CD4-positive, alpha-beta memory T cell (primary cell): ENCODE measurements at regions not wholly inside any gene's neighbourhood (a gene's known extent, or its start where the extent isn't known, plus 50 kb on each side); places are given as distances from the start of the nearest gene placed in this dataset.
A peak's percentile ranks its signal among the peaks of the same experiment; 100 is the strongest.

Experiments
- CTCF ChIA-PET: fragments of 350-600 bp; sonication (Branson Sonifier 250); formaldehyde crosslinking; loops from one replicate; lab custom pipeline; 2021; ENCODE audit warnings: inconsistent platforms; ENCODE audit not compliant: partially characterized antibody; lab: Charles Lee
- POLR2A ChIA-PET: fragments of 350-600 bp; sonication (Branson Sonifier 250); formaldehyde crosslinking; loops from one replicate; lab custom pipeline; 2021; ENCODE audit not compliant: partially characterized antibody; lab: Charles Lee
- DNase-seq, 5 donors: peaks; one replicate each; pipeline versions ENCODE4 v3.0.0 to v3.0.0-alpha.2; 2020 to 2022; ENCODE audit warnings: mixed read lengths in 1 of 5
- H3K27ac ChIP-seq: one replicate; pipeline ENCODE4 v1.7.0; 2013; ENCODE audit warnings: low read depth, low read length
- H3K27me3 ChIP-seq: 2 replicates; pipeline ENCODE4 v1.7.0; 2013; ENCODE audit warnings: mild to moderate bottlenecking, low read length, moderate library complexity; ENCODE audit not compliant: insufficient read depth
- H3K36me3 ChIP-seq: 2 replicates; pipeline ENCODE4 v1.7.0; 2013; ENCODE audit warnings: mild to moderate bottlenecking, low read length, moderate library complexity; ENCODE audit not compliant: insufficient read depth
- H3K4me1 ChIP-seq: 2 replicates; pipeline ENCODE4 v1.7.0; 2013; ENCODE audit warnings: mild to moderate bottlenecking, low read length, moderate library complexity; ENCODE audit not compliant: insufficient read depth
- H3K4me3 ChIP-seq, 2 donors: one replicate each; pipeline ENCODE4 v1.7.0; 2013; ENCODE audit warnings: low read length in 2 of 2, mild to moderate bottlenecking in 1 of 2
- H3K9me3 ChIP-seq, 2 donors: one replicate each; pipeline ENCODE4 v1.7.0; 2013; ENCODE audit warnings: low read length in 2 of 2, control low read depth in 1 of 2; ENCODE audit not compliant: control insufficient read depth in 1 of 2
- H3K27ac Mint-ChIP-seq, 7 donors: one replicate each; pipeline ENCODE4 v1.8.0; 2020 to 2021; ENCODE audit warnings: mixed read lengths in 7 of 7, mild to moderate bottlenecking in 6 of 7, inconsistent platforms in 3 of 7, moderate library complexity in 3 of 7
- H3K27me3 Mint-ChIP-seq, 2 donors: one replicate each; pipeline ENCODE4 v1.8.0; 2020 to 2021; ENCODE audit warnings: mixed read lengths in 2 of 2
- H3K36me3 Mint-ChIP-seq, 2 donors: one replicate each; pipeline ENCODE4 v1.8.0; 2020 to 2021; ENCODE audit warnings: mixed read lengths in 2 of 2, inconsistent platforms in 1 of 2, mild to moderate bottlenecking in 1 of 2
- H3K4me1 Mint-ChIP-seq, 4 donors: one replicate each; pipeline ENCODE4 v1.8.0; 2020 to 2021; ENCODE audit warnings: mixed read lengths in 4 of 4, mild to moderate bottlenecking in 1 of 4
- H3K4me3 Mint-ChIP-seq, 8 donors: one replicate each; pipeline ENCODE4 v1.8.0; 2020 to 2021; ENCODE audit warnings: mixed read lengths in 8 of 8, mild to moderate bottlenecking in 7 of 8, moderate library complexity in 6 of 8, inconsistent platforms in 3 of 8
- H3K9me3 Mint-ChIP-seq, 8 donors: one replicate each; pipeline ENCODE4 v1.8.0; 2020 to 2021; ENCODE audit warnings: mixed read lengths in 8 of 8, mild to moderate bottlenecking in 5 of 8, inconsistent platforms in 3 of 8, moderate library complexity in 1 of 8
- intact Hi-C: fragments of 100-400 bp; cut with micrococcal nuclease; formaldehyde crosslinking; loops from one replicate; pipeline ENCODE4 v1.15.1; 2023

GRCh38 chr2:48900321-48901014 is 144.9 kb upstream of the LHCGR start:
- intact Hi-C loops = no loop called here
- POLR2A ChIA-PET = no interaction called here
- Mint-ChIP-seq H3K4me3 (peak overlapping the region in 1 of 8 donors; percentile 45), H3K27me3 (peaks cover 0 to 1% of the 10 kb centered on the region in 2 donors), H3K27ac (no peak overlapping the region), H3K36me3 (no peaks in the 10 kb centered on the region), H3K9me3 (peaks cover 0 to 4% (median 0%) of the 10 kb centered on the region in 8 donors), H3K4me1 (no peaks in the 10 kb centered on the region)
- no peaks in the 10 kb centered on the region for H3K9me3 ChIP-seq
- H3K27me3 ChIP-seq = no peaks in the 10 kb centered on the region
- CTCF ChIA-PET = no interaction called here
- no peak overlapping the region for H3K4me3 ChIP-seq
- no peaks in the 10 kb centered on the region for H3K4me1 ChIP-seq
- DNase-seq = no peak
- H3K27ac ChIP-seq = no peak overlapping the region
- H3K36me3 ChIP-seq = no peaks in the 10 kb centered on the region

- Mint-ChIP-seq H3K27ac (no peak overlapping the region), H3K4me1 (no peaks in the 10 kb centered on the region), H3K36me3 (no peaks in the 10 kb centered on the region), H3K9me3 (peaks cover 0 to 4% (median 0%) of the 10 kb centered on the region in 8 donors), H3K27me3 (no peaks in the 10 kb centered on the region), H3K4me3 (no peak overlapping the region)
- no peaks in the 10 kb centered on the region for H3K27me3 ChIP-seq
- intact Hi-C loops = no loop called here
- H3K9me3 ChIP-seq = no peaks in the 10 kb centered on the region
- no peaks in the 10 kb centered on the region for H3K4me1 ChIP-seq
- no peak overlapping the region for H3K27ac ChIP-seq
- POLR2A ChIA-PET = no interaction called here
- DNase-seq = no peak
- CTCF ChIA-PET = no interaction called here
- no peak overlapping the region for H3K4me3 ChIP-seq
- H3K36me3 ChIP-seq = no peaks in the 10 kb centered on the region
These were observed 141.3 kb upstream of the LHCGR start for GRCh38 chr2:48896870-48897269.

GRCh38 chr2:48890454-48891131 is 135.1 kb upstream of the LHCGR start:
- Histone ChIP-seq H3K27ac (no peak overlapping the region), H3K4me1 (no peaks in the 10 kb centered on the region), H3K9me3 (no peaks in the 10 kb centered on the region), H3K36me3 (no peaks in the 10 kb centered on the region), H3K4me3 (no peak overlapping the region), H3K27me3 (no peaks in the 10 kb centered on the region)
- Mint-ChIP-seq H3K27ac (no peak overlapping the region), H3K27me3 (no peaks in the 10 kb centered on the region), H3K9me3 (peaks cover 0 to 4% (median 0%) of the 10 kb centered on the region in 8 donors), H3K4me1 (no peaks in the 10 kb centered on the region), H3K4me3 (no peak overlapping the region), H3K36me3 (no peaks in the 10 kb centered on the region)
- ChIA-PET POLR2A (no interaction called here), CTCF (no interaction called here)
- intact Hi-C loops = no loop called here
- no peak for DNase-seq

- Histone ChIP-seq H3K27ac (no peak overlapping the region), H3K27me3 (no peaks in the 10 kb centered on the region), H3K4me3 (no peak overlapping the region), H3K36me3 (no peaks in the 10 kb centered on the region), H3K9me3 (no peaks in the 10 kb centered on the region), H3K4me1 (no peaks in the 10 kb centered on the region)
- no peak for DNase-seq
- H3K36me3 Mint-ChIP-seq = no peaks in the 10 kb centered on the region
- no peak overlapping the region for H3K27ac Mint-ChIP-seq
- H3K27me3 Mint-ChIP-seq = no peaks in the 10 kb centered on the region
- no peak overlapping the region for H3K4me3 Mint-ChIP-seq
- intact Hi-C loops = no loop called here
- ChIA-PET CTCF (no interaction called here), POLR2A (no interaction called here)
- no peaks in the 10 kb centered on the region for H3K4me1 Mint-ChIP-seq
- peaks cover 0 to 5% (median under 1%) of the 10 kb centered on the region in 8 donors for H3K9me3 Mint-ChIP-seq
These were observed 132.5 kb upstream of the LHCGR start for GRCh38 chr2:48888066-48888465.

- POLR2A ChIA-PET = no interaction called here
- H3K9me3 ChIP-seq = no peaks in the 10 kb centered on the region
These were observed 131.4 kb upstream of the LHCGR start for GRCh38 chr2:48886919-48887318.

GRCh38 chr2:48885841-48886240 is 130.3 kb upstream of the LHCGR start:
- Histone ChIP-seq H3K27me3 (no peaks in the 10 kb centered on the region), H3K27ac (no peak overlapping the region), H3K9me3 (no peaks in the 10 kb centered on the region), H3K36me3 (no peaks in the 10 kb centered on the region), H3K4me3 (no peak overlapping the region), H3K4me1 (no peaks in the 10 kb centered on the region)
- Mint-ChIP-seq H3K4me3 (no peak overlapping the region), H3K27me3 (no peaks in the 10 kb centered on the region), H3K36me3 (no peaks in the 10 kb centered on the region), H3K4me1 (no peaks in the 10 kb centered on the region), H3K9me3 (peaks cover 0 to 5% (median 1%) of the 10 kb centered on the region in 8 donors), H3K27ac (no peak overlapping the region)
- DNase-seq = no peak
- POLR2A ChIA-PET = no interaction called here
- CTCF ChIA-PET = no interaction called here
- intact Hi-C loops = no loop called here

More at GRCh38 chr2:48886919-48887318, 131.4 kb upstream of the LHCGR start:
- H3K36me3 Mint-ChIP-seq = no peaks in the 10 kb centered on the region
- CTCF ChIA-PET = no interaction called here
- no peaks in the 10 kb centered on the region for H3K27me3 ChIP-seq
- no peak for DNase-seq
- intact Hi-C loops = no loop called here
- no peak overlapping the region for H3K27ac ChIP-seq
- no peaks in the 10 kb centered on the region for H3K27me3 Mint-ChIP-seq
- no peaks in the 10 kb centered on the region for H3K4me1 Mint-ChIP-seq
- H3K36me3 ChIP-seq = no peaks in the 10 kb centered on the region
- H3K4me1 ChIP-seq = no peaks in the 10 kb centered on the region
- H3K9me3 Mint-ChIP-seq = peaks cover 0 to 5% (median 1%) of the 10 kb centered on the region in 8 donors
- no peak overlapping the region for H3K4me3 Mint-ChIP-seq
- H3K27ac Mint-ChIP-seq = no peak overlapping the region
- no peak overlapping the region for H3K4me3 ChIP-seq

- no peak for DNase-seq
- Histone ChIP-seq H3K27me3 (no peaks in the 10 kb centered on the region), H3K9me3 (no peaks in the 10 kb centered on the region), H3K4me3 (no peak overlapping the region), H3K27ac (no peak overlapping the region), H3K4me1 (no peaks in the 10 kb centered on the region), H3K36me3 (no peaks in the 10 kb centered on the region)
- ChIA-PET CTCF (no interaction called here), POLR2A (no interaction called here)
- Mint-ChIP-seq H3K27ac (no peak overlapping the region), H3K4me3 (no peak overlapping the region), H3K36me3 (no peaks in the 10 kb centered on the region), H3K9me3 (peaks cover 0 to 5% (median 1%) of the 10 kb centered on the region in 8 donors), H3K4me1 (no peaks in the 10 kb centered on the region), H3K27me3 (no peaks in the 10 kb centered on the region)
- intact Hi-C loops = no loop called here
These were observed 128.1 kb upstream of the LHCGR start for GRCh38 chr2:48883661-48884060.
